Calu3 (cell line): ENCODE measurements at regions not wholly inside any gene's neighbourhood (a gene's known extent, or its start where the extent isn't known, plus 50 kb on each side); places are given as distances from the start of the nearest gene placed in this dataset.

Experiments
- BruUV-seq: library from RNA; stranded (reverse); fragments of 400-500 nt; replicated peaks from 2 replicates; lab custom pipeline; 2021; lab: Mats Ljungman, UMichigan
- CTCF ChIA-PET: fragments of 300-600 bp; sonication (Branson Sonifier 250); formaldehyde crosslinking; loops from one replicate; lab custom pipeline; 2022; ENCODE audit warnings: antibody characterized with exemption; lab: Charles Lee
- DNase-seq: peaks from one replicate; pipeline ENCODE4 v3.0.0; 2022
- H3K27ac Mint-ChIP-seq: one replicate; pipeline ENCODE4 v1.8.0; 2022; ENCODE audit warnings: mixed read lengths; ENCODE audit not compliant: unreplicated experiment
- H3K27me3 Mint-ChIP-seq: one replicate; pipeline ENCODE4 v1.8.0; 2022; ENCODE audit warnings: mixed read lengths; ENCODE audit not compliant: unreplicated experiment
- H3K36me3 Mint-ChIP-seq: one replicate; pipeline ENCODE4 v1.8.0; 2022; ENCODE audit warnings: mild to moderate bottlenecking, moderate library complexity, mixed read lengths; ENCODE audit not compliant: insufficient read depth, unreplicated experiment
- H3K4me1 Mint-ChIP-seq: one replicate; pipeline ENCODE4 v1.8.0; 2022; ENCODE audit warnings: mild to moderate bottlenecking, low read depth, mixed read lengths; ENCODE audit not compliant: unreplicated experiment
- H3K4me3 Mint-ChIP-seq: one replicate; pipeline ENCODE4 v1.8.0; 2022; ENCODE audit warnings: mild to moderate bottlenecking, low read depth, moderate library complexity, mixed read lengths; ENCODE audit not compliant: unreplicated experiment
- H3K9me3 Mint-ChIP-seq: one replicate; pipeline ENCODE4 v1.8.0; 2022; ENCODE audit warnings: low read depth, mixed read lengths; ENCODE audit not compliant: unreplicated experiment
- intact Hi-C: fragments of 100-400 bp; cut with micrococcal nuclease; formaldehyde crosslinking; loops from one replicate; pipeline ENCODE4 v1.10.0; 2022; ENCODE audit not compliant: unreplicated experiment
- TF ChIP-seq, protein P1 (sequence below): fragments of 200-600 bp; IDR thresholded peaks from one replicate; pipeline ENCODE4 v1.8.0; 2022; ENCODE audit warnings: antibody characterized with exemption; ENCODE audit not compliant: unreplicated experiment

DNA sequence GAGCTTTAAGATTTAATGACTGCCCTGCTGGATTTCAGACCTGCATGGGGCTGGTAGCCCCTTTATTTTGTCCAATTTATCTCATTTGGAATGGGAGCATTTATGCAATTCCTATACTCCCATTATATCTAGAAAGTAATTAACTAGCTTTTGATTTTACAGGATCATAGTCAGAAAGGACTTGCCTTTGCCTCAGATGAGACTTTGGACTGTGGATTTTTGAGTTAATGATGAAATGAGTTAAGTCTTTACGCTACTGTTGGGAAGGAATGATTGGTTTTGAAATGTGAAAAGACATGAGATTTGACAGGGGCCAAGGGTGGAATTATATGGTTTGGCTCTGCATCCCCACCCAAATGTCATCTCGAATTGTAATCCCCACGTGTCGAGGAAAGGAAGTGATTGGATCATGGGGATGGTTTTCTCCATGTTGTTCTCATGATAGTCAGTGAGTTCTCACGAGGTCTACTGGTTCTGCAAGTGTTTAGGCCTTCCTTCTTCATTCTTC, 213.1 kb upstream of the DCN start:
- Mint-ChIP-seq H3K27ac (no peak overlapping the region), H3K27me3 (no peaks in the 10 kb centered on the region), H3K4me1 (no peaks in the 10 kb centered on the region), H3K9me3 (peaks cover 13% of the 10 kb centered on the region), H3K4me3 (no peak overlapping the region), H3K36me3 (no peaks in the 10 kb centered on the region)
- CTCF ChIA-PET, result no interaction called here
- BruUV-seq, result no TSS peak
- DNase-seq, result no peak
- intact Hi-C loops, result no loop called here
- TF ChIP-seq, protein P1, sequence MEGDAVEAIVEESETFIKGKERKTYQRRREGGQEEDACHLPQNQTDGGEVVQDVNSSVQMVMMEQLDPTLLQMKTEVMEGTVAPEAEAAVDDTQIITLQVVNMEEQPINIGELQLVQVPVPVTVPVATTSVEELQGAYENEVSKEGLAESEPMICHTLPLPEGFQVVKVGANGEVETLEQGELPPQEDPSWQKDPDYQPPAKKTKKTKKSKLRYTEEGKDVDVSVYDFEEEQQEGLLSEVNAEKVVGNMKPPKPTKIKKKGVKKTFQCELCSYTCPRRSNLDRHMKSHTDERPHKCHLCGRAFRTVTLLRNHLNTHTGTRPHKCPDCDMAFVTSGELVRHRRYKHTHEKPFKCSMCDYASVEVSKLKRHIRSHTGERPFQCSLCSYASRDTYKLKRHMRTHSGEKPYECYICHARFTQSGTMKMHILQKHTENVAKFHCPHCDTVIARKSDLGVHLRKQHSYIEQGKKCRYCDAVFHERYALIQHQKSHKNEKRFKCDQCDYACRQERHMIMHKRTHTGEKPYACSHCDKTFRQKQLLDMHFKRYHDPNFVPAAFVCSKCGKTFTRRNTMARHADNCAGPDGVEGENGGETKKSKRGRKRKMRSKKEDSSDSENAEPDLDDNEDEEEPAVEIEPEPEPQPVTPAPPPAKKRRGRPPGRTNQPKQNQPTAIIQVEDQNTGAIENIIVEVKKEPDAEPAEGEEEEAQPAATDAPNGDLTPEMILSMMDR, result no peak

DNA sequence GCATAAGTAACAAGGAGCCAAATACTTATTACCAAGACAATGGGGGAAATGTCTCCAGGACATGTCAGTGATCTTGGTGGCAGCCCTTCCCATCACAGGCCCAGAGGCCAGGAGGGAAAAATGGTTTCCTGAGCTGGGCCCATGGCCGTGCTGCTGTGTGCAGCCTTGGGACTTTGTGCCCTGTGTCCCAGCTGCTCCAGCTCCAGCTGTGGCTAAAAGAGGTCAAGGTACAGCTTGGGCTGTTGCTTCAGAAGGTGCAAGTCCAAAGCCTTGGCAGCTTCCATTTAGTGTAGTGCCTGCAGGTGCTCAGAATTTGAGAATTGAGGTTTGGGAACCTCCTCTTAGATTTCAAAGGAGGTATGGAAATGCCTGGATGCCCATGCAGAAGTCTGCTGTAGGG, 212.3 kb upstream of the DCN start:
- no peaks in the 10 kb centered on the region for H3K4me1 Mint-ChIP-seq
- peaks cover 15% of the 10 kb centered on the region for H3K9me3 Mint-ChIP-seq
- no peak for DNase-seq
- no peak overlapping the region for H3K27ac Mint-ChIP-seq
- CTCF ChIA-PET, result no interaction called here
- TF ChIP-seq, protein P1, result no peak
- no peaks in the 10 kb centered on the region for H3K36me3 Mint-ChIP-seq
- intact Hi-C loops, result no loop called here
- no peaks in the 10 kb centered on the region for H3K27me3 Mint-ChIP-seq
- H3K4me3 Mint-ChIP-seq, result no peak overlapping the region
- BruUV-seq, result no TSS peak

DNA sequence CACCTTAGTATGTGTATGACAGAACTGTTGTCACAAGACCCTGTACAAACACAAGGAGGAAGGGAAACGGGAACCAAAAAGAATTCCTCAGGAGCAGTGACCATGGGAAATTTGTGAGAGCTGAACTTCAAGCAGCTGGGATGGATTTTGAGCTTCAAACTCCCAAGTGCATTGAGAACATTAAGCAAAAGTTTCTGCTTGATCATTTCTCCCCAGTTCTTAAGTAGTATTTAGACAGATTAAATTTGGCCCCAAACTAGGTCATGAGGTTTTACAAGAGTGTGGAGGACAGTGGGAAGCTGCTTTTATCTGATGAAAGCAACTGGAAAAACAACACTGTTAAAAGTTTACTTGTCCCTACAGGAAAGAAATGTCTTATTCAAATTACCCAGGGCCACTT, 206.0 kb upstream of the DCN start:
- no peak overlapping the region for H3K27ac Mint-ChIP-seq
- TF ChIP-seq, protein P1, result no peak
- H3K4me1 Mint-ChIP-seq, result peaks cover 10% of the 10 kb centered on the region
- H3K36me3 Mint-ChIP-seq, result no peaks in the 10 kb centered on the region
- no peaks in the 10 kb centered on the region for H3K27me3 Mint-ChIP-seq
- CTCF ChIA-PET, result no interaction called here
- no peak for DNase-seq
- intact Hi-C loops, result loop anchor here (10.0 kb wide), 2 partner anchors 426 to 566 kb away; no protein-coding TSS in a partner anchor
- no TSS peak for BruUV-seq
- H3K9me3 Mint-ChIP-seq, result peaks cover 6% of the 10 kb centered on the region
- no peak overlapping the region for H3K4me3 Mint-ChIP-seq

DNA sequence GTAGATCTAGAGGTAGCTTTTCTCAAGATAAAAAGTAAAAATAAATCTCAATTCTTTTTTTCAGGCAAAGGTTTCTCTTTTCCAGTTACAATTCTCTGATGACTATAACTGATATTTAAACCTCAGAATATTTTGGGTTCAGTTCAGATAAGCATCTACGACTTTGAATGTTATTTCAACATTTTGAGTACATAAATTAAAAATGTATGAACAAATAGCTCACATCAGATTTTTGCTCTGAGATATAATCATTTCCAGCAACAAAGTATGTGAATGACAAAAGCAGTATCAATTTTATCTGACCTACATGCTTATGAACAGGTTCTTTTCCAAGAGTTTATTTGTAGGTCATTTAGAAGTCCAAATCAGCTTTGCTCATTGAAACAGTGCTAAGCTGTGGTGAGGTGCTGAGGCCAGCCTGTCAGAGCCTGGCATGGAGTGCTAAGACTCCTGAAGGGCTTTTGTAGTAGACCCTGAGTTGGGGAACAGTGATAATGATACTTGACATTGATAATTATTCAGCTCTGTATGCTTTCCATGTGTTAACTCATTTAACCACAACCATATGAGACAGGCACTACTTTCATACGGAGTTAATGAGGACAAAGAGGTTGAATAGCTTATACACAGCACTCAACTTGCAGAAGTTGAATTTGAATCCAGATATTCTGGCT, 205.0 kb upstream of the DCN start:
- H3K4me1 Mint-ChIP-seq, result peaks cover 16% of the 10 kb centered on the region

More for the DNA sequence above, 205.0 kb upstream of the DCN start:
- no peak for DNase-seq
- intact Hi-C loops, result loop anchor here (10.0 kb wide), 2 partner anchors 427 to 567 kb away; no protein-coding TSS in a partner anchor
- Mint-ChIP-seq H3K27ac (no peak overlapping the region), H3K4me3 (no peak overlapping the region), H3K36me3 (no peaks in the 10 kb centered on the region), H3K9me3 (peaks cover 6% of the 10 kb centered on the region), H3K27me3 (no peaks in the 10 kb centered on the region)
- CTCF ChIA-PET, result interaction anchor here (1.2 kb wide), 1 partner anchor 1037 kb away, joined by 13 read pairs; no protein-coding TSS in a partner anchor
- TF ChIP-seq, protein P1, result no peak
- BruUV-seq, result no TSS peak
